ENCODE measurements at regions not wholly inside any gene's neighbourhood (a gene's known extent, or its start where the extent isn't known, plus 50 kb on each side); places are given as distances from the start of the nearest gene placed in this dataset.

DNA sequence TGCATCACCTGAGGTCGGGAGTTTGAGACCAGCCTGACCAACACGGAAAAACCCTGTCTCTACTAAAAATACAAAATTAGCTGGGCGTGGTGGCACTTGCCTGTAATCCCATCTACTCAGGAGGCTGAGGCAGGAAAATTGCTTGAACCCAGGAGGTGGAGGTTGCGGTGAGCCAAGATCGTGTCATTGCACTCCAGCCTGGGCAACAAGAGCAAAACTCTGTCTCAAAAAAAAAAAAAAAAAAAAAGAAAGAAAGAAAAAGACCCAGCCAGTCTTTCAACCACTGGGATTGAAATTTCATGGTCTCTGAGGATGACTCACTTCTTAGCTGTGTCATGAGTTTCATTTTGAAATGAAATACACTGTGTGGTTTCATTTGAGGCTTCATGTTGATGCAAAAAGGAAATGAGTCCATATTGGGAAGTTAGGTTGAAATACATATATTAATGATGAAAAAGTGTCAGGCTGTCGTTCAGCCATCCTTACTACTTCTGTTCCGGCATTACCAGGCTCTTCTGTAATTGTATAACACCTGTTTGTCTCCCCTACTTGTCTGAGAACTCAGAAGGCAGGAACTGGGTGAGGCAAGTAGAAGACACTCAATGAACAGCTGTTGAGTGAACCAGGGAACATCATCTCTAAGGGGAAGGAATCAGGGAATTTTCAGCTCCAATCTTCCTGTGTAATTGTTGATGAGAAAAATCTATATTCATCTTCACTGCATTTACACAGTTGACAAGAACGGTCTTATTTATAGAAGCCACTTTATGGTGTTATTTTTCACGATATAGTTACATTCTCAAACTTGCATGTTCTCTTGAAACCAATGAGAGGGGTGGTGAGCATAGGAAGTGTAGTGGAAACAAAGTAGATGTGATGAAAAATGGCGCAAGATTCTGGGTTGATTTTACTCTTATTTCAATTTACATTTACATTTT is 87.4 kb downstream of the NFKBIZ start:
- 87 to 94% methylated on average over 10 of the region's 10 CpGs for WGBS, 2 donors
- intact Hi-C loops (cut with DNase I): no loop called here
- Histone ChIP-seq H3K36me3 (no peaks in the 10 kb centered on the region), H3K27ac (peak overlapping the region in 4 of 10 donors; percentile 1 to 83 (median 6)), H3K4me3 (no peak overlapping the region), H3K27me3 (no peaks in the 10 kb centered on the region), H3K4me1 (peaks cover 0 to 71% (median 33%) of the 10 kb centered on the region in 9 donors), H3K9me3 (no peaks in the 10 kb centered on the region)
- DNase-seq (no peak), ATAC-seq (peak in 7 of 8 donors; percentile 41 to 81 (median 64))
- TF ChIP-seq, protein P1, sequence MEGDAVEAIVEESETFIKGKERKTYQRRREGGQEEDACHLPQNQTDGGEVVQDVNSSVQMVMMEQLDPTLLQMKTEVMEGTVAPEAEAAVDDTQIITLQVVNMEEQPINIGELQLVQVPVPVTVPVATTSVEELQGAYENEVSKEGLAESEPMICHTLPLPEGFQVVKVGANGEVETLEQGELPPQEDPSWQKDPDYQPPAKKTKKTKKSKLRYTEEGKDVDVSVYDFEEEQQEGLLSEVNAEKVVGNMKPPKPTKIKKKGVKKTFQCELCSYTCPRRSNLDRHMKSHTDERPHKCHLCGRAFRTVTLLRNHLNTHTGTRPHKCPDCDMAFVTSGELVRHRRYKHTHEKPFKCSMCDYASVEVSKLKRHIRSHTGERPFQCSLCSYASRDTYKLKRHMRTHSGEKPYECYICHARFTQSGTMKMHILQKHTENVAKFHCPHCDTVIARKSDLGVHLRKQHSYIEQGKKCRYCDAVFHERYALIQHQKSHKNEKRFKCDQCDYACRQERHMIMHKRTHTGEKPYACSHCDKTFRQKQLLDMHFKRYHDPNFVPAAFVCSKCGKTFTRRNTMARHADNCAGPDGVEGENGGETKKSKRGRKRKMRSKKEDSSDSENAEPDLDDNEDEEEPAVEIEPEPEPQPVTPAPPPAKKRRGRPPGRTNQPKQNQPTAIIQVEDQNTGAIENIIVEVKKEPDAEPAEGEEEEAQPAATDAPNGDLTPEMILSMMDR (IDR thresholded peaks at IDR 0.05): no peak

DNA sequence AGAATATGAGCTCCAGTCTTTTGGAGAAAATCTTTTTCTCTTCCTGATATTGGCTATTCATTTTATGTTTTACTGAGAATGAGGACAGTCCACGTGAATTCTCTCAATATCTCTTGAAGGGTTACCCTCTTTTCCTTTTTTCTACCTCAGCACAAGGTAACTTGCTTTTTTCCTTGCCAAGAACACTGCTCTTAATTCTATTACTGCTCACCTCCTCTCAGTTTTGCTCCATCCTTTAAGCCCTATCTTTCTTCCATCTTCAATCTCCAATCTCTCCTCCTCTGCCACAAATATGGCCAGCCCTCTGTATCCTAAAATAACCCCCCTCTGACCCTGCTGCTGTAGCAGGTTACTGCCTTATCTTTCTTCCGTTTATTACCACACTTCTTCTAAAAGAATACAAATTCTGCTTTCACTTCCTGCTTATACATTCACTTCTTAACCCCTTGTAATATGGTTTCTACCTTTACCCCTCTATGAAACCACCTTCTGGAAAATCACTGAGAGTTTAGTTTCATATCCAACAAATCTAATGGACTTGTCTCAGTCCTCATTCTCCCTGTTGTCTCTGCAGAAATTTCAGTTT is 89.0 kb downstream of the NFKBIZ start:
- TF ChIP-seq, protein P1 (IDR thresholded peaks at IDR 0.05): no peak
- WGBS, 2 donors: 32 to 41% methylated on average over 2 of the region's 2 CpGs
- no peaks in the 10 kb centered on the region for H3K36me3 ChIP-seq

DNA sequence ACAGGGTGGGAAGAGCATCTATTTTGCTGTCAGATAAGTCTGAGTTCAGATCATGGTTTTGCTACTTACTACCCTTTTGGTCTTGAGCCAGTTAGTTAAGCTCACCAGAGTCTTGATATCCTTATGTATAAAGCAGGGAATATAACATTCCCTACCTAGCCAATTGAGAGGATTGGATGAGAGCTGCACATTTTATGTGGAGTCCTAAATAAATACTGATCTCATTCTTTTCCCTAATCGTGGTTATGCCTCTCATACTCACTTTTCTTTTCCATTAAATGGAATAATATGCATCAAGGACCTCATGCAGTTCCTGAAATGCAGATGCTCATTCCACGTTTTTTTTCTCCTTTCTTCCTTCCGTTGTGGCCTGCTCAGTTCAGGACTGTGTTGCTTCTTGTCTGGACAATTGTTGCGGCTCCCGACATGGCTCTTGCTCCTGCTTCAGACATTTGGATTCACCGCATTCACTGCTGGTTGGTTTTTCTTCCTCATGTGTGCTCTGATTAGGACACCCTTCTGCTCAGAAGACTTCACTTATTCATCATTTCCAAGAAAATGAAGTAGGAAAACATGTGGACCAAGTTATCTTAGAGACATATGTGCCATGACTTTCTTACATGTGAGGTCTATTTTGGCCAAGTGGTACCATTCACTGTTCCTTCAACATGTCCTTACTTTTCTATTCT is 90.2 kb downstream of the NFKBIZ start:
- Histone ChIP-seq H3K36me3 (no peaks in the 10 kb centered on the region), H3K9me3 (no peaks in the 10 kb centered on the region), H3K4me1 (peaks cover 0 to 75% (median 37%) of the 10 kb centered on the region in 9 donors), H3K27ac (peak overlapping the region in 6 of 10 donors; percentile 14 to 64 (median 59)), H3K4me3 (no peak overlapping the region), H3K27me3 (no peaks in the 10 kb centered on the region)
- ATAC-seq (no peak), DNase-seq (no peak)
- intact Hi-C loops (cut with DNase I): no loop called here
- 83 to 88% methylated on average over 6 of the region's 6 CpGs for WGBS, 2 donors
- TF ChIP-seq, protein P1 (IDR thresholded peaks at IDR 0.05): no peak

More for the DNA sequence above, 89.0 kb downstream of the NFKBIZ start:
- Histone ChIP-seq H3K4me1 (peaks cover 0 to 75% (median 37%) of the 10 kb centered on the region in 9 donors), H3K27me3 (no peaks in the 10 kb centered on the region), H3K27ac (peak overlapping the region in 2 of 10 donors; percentile 16 to 83), H3K9me3 (no peaks in the 10 kb centered on the region), H3K4me3 (no peak overlapping the region)
- intact Hi-C loops (cut with DNase I): no loop called here
- no peak for DNase-seq
- no peak for ATAC-seq
